Adipose tissue (tissue), 3 donors: ENCODE measurements at regions not wholly inside any gene's neighbourhood (a gene's known extent, or its start where the extent isn't known, plus 50 kb on each side); places are given as distances from the start of the nearest gene placed in this dataset.
"Not testable (repeated sequence)": the region's sequence is repeated elsewhere in the genome, so short reads cannot be mapped to it uniquely, and the experiment has no call there.

Experiments
- H3K27ac ChIP-seq: one replicate; pipeline ENCODE4 v1.5.1; 2013; ENCODE audit warnings: low read depth, low read length
- WGBS, 3 donors: extraction: QIAGEN DNeasy Blood & Tissue Kit; methylation state at CpG; one replicate each; pipeline ENCODE4 v1.1.7; 2013; 5-methylcytosine and 5-hydroxymethylcytosine counted together
- donor health status: healthy with polysubstance abuse.
- donor health status: Bipolar disorder and iron deficiency.
- donor health status: healthy.

- H3K27ac ChIP-seq: no peak overlapping the region
- 42 to 78% (median 43%) methylated on average over 2 of the region's 2 CpGs for WGBS, 3 donors
These were observed 172.4 kb downstream of the CNTN3 start for GRCh38 chr3:74442068-74442467.

GRCh38 chr3:74436184-74436583, 178.3 kb downstream of the CNTN3 start:
- no peak overlapping the region for H3K27ac ChIP-seq
- 84 to 89% (median 86%) methylated on average over 4 of the region's 4 CpGs for WGBS, 3 donors

DNA sequence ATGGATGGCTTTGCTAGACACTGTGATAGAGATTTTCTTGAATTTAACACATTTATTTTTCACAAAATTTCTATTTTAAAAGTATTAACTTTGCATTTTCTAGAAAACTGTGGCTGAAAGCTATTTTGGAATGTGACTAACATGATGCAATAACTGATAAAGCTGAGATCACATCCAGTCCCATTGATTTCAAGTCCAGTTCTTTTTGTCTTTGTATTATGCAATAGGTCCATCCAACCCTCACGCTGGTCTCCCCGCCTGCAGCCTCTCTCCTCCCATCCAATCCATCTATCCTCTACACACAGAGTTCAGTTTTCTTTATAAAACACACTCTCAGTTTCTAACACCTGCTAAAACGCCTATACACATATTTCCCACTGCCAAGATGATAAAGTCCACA, 178.8 kb downstream of the CNTN3 start:
- 46 to 71% (median 63%) methylated on average over 3 of the region's 3 CpGs for WGBS, 3 donors
- no peak overlapping the region for H3K27ac ChIP-seq

- H3K27ac ChIP-seq: no peak overlapping the region
- 54 to 68% (median 56%) methylated on average over 2 of the region's 2 CpGs for WGBS, 3 donors
These were observed 180.1 kb downstream of the CNTN3 start for GRCh38 chr3:74434406-74434805.

DNA sequence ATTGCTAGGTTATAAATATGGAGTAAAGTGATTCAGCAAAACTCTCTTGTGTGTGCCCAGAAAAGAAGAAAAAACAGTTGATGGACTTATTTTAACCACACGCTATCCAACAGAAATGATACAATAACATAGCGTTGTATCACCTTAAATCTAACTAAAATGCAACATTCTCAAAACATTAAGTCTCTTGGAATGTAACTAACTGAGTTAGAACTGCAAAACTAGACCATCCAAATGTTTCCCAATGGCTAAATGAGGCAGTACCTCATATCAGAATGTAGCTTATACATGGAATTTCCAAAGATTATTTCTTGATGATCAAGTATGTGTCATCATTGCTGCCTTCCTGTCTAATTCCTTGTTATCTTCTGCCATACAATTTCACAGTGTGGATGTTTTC, 187.9 kb downstream of the CNTN3 start:
- H3K27ac ChIP-seq: no peak overlapping the region
- 81 to 90% (median 86%) methylated on average over 2 of the region's 2 CpGs for WGBS, 3 donors

GRCh38 chr3:74423867-74424266, 190.6 kb downstream of the CNTN3 start:
- WGBS, 3 donors: 65 to 77% (median 71%) methylated on average over 2 of the region's 2 CpGs
- H3K27ac ChIP-seq: no peak overlapping the region

DNA sequence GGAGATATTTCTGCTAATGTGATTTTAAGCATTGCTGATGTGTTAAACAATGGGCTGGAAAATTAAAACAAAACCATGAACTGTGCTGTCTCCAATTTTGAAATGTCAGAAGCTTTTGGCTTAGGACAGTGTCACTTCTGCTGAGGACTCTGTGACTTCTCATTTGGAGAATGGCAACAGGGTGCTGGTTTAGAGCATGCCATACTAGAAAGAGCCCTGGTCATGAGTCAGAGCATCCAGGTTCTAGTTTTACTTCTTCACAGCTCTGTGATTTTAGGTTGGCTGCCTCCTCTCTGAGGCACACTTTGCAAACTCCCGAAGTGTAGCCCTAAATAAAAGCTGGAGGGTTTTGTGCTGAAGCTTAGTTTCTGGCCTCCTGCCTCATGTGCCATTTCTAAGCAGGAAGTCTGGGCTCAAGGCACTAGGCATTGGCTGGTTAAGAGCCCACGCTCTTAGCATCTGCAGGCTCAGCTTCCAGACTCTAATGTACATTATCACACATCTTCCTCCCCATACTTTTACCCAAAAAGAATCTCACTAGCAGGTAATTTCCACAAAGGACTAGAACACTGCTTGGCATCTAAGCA, 193.8 kb downstream of the CNTN3 start:
- H3K27ac ChIP-seq: no peak overlapping the region
- WGBS, 3 donors: 75 to 85% (median 77%) methylated on average over 2 of the region's 2 CpGs

DNA sequence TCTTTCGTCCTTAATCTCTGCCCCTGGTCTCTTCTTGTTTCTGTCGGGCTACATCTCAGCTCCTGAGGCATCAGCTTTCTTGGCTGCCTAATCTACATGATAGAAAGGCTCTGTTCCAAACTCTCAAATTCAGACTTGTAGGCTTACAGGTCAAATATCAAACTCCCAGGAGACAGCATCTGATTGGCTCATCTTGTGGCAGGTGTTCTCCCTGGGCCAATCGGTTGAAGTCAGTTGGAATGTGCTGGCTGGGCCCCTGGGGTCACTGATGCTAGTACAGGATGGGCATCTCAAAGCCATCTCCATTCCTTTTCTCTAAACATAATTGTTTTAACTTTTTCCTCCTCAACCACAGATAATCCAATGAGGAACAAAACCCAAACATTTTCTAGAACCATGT, 198.7 kb downstream of the CNTN3 start:
- 73 to 93% (median 73%) methylated on average over 3 of the region's 3 CpGs for WGBS, 3 donors
- H3K27ac ChIP-seq: no peak overlapping the region

- WGBS, 3 donors: 46 to 66% (median 54%) methylated on average over 3 of the region's 3 CpGs
- H3K27ac ChIP-seq: no peak overlapping the region
These were observed 200.8 kb downstream of the CNTN3 start for GRCh38 chr3:74413547-74414241.

- H3K27ac ChIP-seq: no peak overlapping the region
- WGBS, 3 donors: 71 to 85% (median 76%) methylated on average over 2 of the region's 2 CpGs
These were observed 204.1 kb downstream of the CNTN3 start for GRCh38 chr3:74410276-74410941.

GRCh38 chr3:74409066-74409465, 205.4 kb downstream of the CNTN3 start:
- no peak overlapping the region for H3K27ac ChIP-seq

DNA sequence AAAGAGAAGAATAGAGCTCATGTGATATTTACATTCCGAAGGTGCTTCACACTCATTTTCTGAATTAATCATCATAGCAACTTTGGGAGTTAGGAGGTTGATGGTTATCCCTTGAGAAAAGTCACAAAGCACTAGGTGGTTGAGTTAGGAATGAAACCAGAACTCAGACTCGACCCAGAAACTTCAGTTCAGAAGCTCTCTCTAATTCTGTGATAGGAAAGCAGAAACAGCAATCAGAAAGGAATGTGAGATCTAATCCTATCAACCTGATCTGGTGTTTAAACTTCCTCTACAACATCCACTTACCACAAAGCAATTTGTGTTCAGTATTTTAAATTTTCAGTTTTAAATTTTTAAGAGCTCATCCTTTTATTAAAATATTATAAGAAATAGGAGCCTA, 211.2 kb downstream of the CNTN3 start:
- H3K27ac ChIP-seq: no peak overlapping the region
- WGBS, 3 donors: 67 to 70% (median 68%) methylated on average over 2 of the region's 2 CpGs

- WGBS, 3 donors: 68 to 72% (median 71%) methylated on average over 3 of the region's 3 CpGs
- H3K27ac ChIP-seq: no peak overlapping the region
These were observed 211.6 kb downstream of the CNTN3 start for GRCh38 chr3:74402821-74403220.

- H3K27ac ChIP-seq: no peak overlapping the region
- 38 to 66% (median 48%) methylated on average over 3 of the region's 3 CpGs for WGBS, 3 donors
These were observed 221.0 kb downstream of the CNTN3 start for GRCh38 chr3:74393426-74393825.

GRCh38 chr3:74390121-74390877, 224.2 kb downstream of the CNTN3 start:
- 52 to 67% (median 53%) methylated on average over 4 of the region's 4 CpGs for WGBS, 3 donors
- H3K27ac ChIP-seq: no peak overlapping the region

DNA sequence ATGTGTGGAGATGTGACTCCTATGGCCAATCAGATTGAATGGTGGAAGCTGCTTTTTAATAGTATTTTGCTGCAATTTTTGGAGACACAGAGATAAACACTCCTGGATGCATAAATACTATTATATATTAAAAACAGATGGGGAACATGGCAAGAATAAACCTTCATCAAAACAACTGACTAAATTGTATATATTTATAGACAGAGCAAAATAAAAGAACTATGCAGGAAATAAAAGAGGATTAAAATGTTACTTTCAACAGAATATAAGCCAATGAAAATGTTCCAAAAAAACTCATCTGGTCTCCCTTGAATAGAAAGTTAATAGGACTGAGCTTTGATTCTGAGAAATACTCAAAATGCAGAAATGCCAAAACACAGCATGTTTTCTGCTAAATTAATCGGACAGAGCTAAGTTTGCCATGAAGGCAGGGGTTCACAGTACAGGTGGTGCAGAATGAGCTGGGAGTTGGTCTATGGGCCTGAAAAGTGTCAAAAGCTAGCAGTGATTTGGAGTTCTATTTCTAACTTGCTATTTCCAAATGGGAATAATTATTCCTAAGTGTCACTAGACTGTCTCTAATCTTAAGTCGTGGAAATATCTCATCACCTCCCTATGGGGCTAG, 227.2 kb downstream of the CNTN3 start:
- 58 to 84% (median 60%) methylated on average over 2 of the region's 2 CpGs for WGBS, 3 donors
- no peak overlapping the region for H3K27ac ChIP-seq

- H3K27ac ChIP-seq: no peak overlapping the region
- 32 to 71% (median 70%) methylated on average over 4 of the region's 4 CpGs for WGBS, 3 donors
These were observed 230.3 kb downstream of the CNTN3 start for GRCh38 chr3:74384159-74384558.

DNA sequence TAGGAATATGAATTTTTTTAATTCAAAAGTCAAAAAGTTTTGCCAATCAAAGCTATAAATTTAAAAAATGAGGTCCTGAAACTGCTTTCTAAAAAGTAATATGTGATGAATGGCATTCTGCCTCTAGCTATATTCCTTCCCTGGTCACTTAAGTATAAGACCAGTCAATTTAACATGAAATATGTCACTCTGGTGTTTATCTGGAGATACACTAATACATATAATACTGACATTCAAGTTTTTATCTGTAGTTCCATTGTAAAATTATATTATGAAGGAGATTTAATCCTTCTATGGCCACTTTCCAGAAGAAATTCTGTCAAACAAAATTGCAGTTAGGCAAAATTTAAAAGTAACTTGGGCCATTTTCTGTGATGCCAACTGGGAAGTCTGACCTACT, 236.8 kb downstream of the CNTN3 start:
- H3K27ac ChIP-seq: no peak overlapping the region

DNA sequence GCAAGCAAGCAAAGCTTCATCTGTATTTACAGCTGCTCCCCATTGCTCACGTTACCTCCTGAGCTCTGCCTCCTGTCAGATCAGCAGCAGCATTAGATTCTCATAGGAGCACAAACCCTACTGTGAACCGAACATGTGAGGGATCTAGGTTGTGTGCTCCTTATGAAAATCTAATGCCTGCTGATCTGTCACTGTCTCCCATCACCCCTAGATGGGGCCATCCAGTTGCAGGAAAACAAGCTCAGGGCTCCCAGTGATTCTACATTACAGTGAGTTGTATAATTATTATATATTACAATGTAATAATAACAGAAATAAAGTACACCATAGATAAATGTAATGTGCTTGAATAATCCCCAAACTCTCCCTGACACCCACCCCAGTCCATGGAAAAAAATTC, 238.1 kb downstream of the CNTN3 start:
- WGBS, 3 donors: 84 to 89% (median 88%) methylated on average over 2 of the region's 2 CpGs

More for the DNA sequence above, 238.1 kb downstream of the CNTN3 start:
- not testable (repeated sequence) for H3K27ac ChIP-seq
